Keratinocyte (primary cell): ENCODE measurements at regions not wholly inside any gene's neighbourhood (a gene's known extent, or its start where the extent isn't known, plus 50 kb on each side); places are given as distances from the start of the nearest gene placed in this dataset.

Experiments used
- EZH2 ChIP-seq: IDR thresholded peaks from one replicate; pipeline ENCODE4 v1.6.1; 2012; ENCODE audit warnings: inconsistent platforms, mild to moderate bottlenecking, low read length, moderate library complexity
- TF ChIP-seq, protein P1 (sequence below), 3 experiments: IDR thresholded peaks in 1 of 3; conservative IDR thresholded peaks in 1 of 3; optimal IDR thresholded peaks in 1 of 3; 2 replicates in 2 of 3; 3 replicates in 1 of 3; pipeline versions ENCODE3 to v1.5.1; 2011; ENCODE audit warnings: low read length in 3 of 3, mild to moderate bottlenecking in 3 of 3, moderate library complexity in 2 of 3, control low read depth in 1 of 3, inconsistent platforms in 1 of 3; ENCODE audit not compliant: insufficient read depth in 2 of 3; ENCODE audit errors: extremely low read depth in 1 of 3

DNA sequence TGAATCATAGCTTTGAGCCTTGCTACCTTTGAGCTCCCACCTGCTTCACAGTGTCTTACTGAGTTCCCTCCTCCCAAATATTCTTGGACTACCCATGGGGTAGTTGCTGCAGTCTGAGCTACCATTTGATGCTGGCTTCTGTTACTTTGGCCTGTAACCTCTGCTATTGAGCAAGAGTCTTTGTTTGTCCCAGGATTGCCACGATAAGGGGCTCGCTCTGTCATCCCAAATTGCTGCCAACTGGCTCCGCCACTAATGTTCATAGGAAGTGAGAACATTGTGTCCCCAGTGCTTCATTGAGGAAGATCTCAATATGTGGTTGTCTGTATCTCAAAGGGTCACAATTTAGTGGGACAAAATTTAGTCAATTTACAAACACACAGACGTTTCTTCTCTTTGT, 103.8 kb downstream of the TRIM43 start:
- TF ChIP-seq, protein P1, sequence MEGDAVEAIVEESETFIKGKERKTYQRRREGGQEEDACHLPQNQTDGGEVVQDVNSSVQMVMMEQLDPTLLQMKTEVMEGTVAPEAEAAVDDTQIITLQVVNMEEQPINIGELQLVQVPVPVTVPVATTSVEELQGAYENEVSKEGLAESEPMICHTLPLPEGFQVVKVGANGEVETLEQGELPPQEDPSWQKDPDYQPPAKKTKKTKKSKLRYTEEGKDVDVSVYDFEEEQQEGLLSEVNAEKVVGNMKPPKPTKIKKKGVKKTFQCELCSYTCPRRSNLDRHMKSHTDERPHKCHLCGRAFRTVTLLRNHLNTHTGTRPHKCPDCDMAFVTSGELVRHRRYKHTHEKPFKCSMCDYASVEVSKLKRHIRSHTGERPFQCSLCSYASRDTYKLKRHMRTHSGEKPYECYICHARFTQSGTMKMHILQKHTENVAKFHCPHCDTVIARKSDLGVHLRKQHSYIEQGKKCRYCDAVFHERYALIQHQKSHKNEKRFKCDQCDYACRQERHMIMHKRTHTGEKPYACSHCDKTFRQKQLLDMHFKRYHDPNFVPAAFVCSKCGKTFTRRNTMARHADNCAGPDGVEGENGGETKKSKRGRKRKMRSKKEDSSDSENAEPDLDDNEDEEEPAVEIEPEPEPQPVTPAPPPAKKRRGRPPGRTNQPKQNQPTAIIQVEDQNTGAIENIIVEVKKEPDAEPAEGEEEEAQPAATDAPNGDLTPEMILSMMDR (optimal IDR thresholded peaks at IDR 0.05 in 1 of 3, IDR thresholded peaks at IDR 0.05 in 1 of 3, conservative IDR thresholded peaks at IDR 0.05 in 1 of 3; ENCODE audit: extremely low read depth in 1 of 3, insufficient read depth in 2 of 3, low read length in 3 of 3), result no peak
- no peak for TF ChIP-seq EZH2
